HS-5 (cell line): ENCODE measurements at regions not wholly inside any gene's neighbourhood (a gene's known extent, or its start where the extent isn't known, plus 50 kb on each side); places are given as distances from the start of the nearest gene placed in this dataset.

Experiments used
- DNase-seq: peaks from one replicate; pipeline ENCODE4 v3.0.0-alpha.2; 2012; ENCODE audit warnings: low read depth

- no peak for DNase-seq
Observed at GRCh38 chr19:13606156-13606555, 99.9 kb upstream of the CACNA1A start.

GRCh38 chr19:13604902-13605586 lies 98.8 kb upstream of the CACNA1A start:
- no peak for DNase-seq

- DNase-seq, result no peak
Observed at GRCh38 chr19:13600802-13601201, 94.5 kb upstream of the CACNA1A start.

GRCh38 chr19:13600091-13600490 lies 93.8 kb upstream of the CACNA1A start:
- DNase-seq, result no peak

GRCh38 chr19:13599681-13600080 lies 93.4 kb upstream of the CACNA1A start:
- no peak for DNase-seq

- no peak for DNase-seq
Observed at GRCh38 chr19:13598098-13598497, 91.8 kb upstream of the CACNA1A start.

GRCh38 chr19:13597640-13598039 lies 91.4 kb upstream of the CACNA1A start:
- peak; percentile 33 for DNase-seq

- peak; percentile 24 for DNase-seq
Observed at GRCh38 chr19:13588957-13589833, 82.9 kb upstream of the CACNA1A start.

GRCh38 chr19:13585512-13585911 lies 79.2 kb upstream of the CACNA1A start:
- no peak for DNase-seq

- DNase-seq, result no peak
Observed at GRCh38 chr19:13583753-13584152, 77.5 kb upstream of the CACNA1A start.

GRCh38 chr19:13583114-13583513 lies 76.8 kb upstream of the CACNA1A start:
- no peak for DNase-seq

- DNase-seq, result no peak
Observed at GRCh38 chr19:13581576-13581975, 75.3 kb upstream of the CACNA1A start.

GRCh38 chr19:13579388-13580060 lies 73.2 kb upstream of the CACNA1A start:
- peak; percentile 81 for DNase-seq

GRCh38 chr19:13576726-13577125 lies 70.4 kb upstream of the CACNA1A start:
- DNase-seq, result no peak

GRCh38 chr19:13574933-13575332 lies 68.7 kb upstream of the CACNA1A start:
- no peak for DNase-seq

- DNase-seq, result no peak
Observed at GRCh38 chr19:13573056-13573667, 66.9 kb upstream of the CACNA1A start.

- DNase-seq, result no peak
Observed at GRCh38 chr19:13561461-13561860, 55.2 kb upstream of the CACNA1A start.

- DNase-seq, result no peak
Observed at GRCh38 chr19:13557756-13558398, 51.6 kb upstream of the CACNA1A start.

- DNase-seq, result no peak
Observed at GRCh38 chr19:13556552-13556951, 50.3 kb upstream of the CACNA1A start.
